ENCODE measurements at regions not wholly inside any gene's neighbourhood (a gene's known extent, or its start where the extent isn't known, plus 50 kb on each side); places are given as distances from the start of the nearest gene placed in this dataset.
A peak's percentile ranks its signal among the peaks of the same experiment; 100 is the strongest.

- Histone ChIP-seq H3K36me3 (ENCODE audit: control insufficient read depth, insufficient read depth, low read length) (no peaks in the 10 kb centered on the region), H3K27me3 (ENCODE audit: control insufficient read depth, insufficient read depth, low read length) (no peaks in the 10 kb centered on the region), H3K4me3 (ENCODE audit: low read depth, low read length) (no peak overlapping the region)
- no peak for DNase-seq (ENCODE audit: low read depth)
- no peak for TF ChIP-seq CTCF (IDR thresholded peaks at IDR 0.05; ENCODE audit: insufficient read depth, low read length, severe bottlenecking)
- FAIRE-seq = no peak
Measured at GRCh38 chr2:611519-611918, 65.7 kb downstream of the TMEM18 start.

GRCh38 chr2:610491-610890 lies 66.7 kb downstream of the TMEM18 start:
- DNase-seq (ENCODE audit: low read depth) (no peak), FAIRE-seq (no peak)
- Histone ChIP-seq H3K36me3 (ENCODE audit: control insufficient read depth, insufficient read depth, low read length) (no peaks in the 10 kb centered on the region), H3K4me3 (ENCODE audit: low read depth, low read length) (no peak overlapping the region), H3K27me3 (ENCODE audit: control insufficient read depth, insufficient read depth, low read length) (no peaks in the 10 kb centered on the region)
- TF ChIP-seq CTCF (IDR thresholded peaks at IDR 0.05; ENCODE audit: insufficient read depth, low read length, severe bottlenecking) = no peak

- FAIRE-seq (no peak), DNase-seq (ENCODE audit: low read depth) (no peak)
- Histone ChIP-seq H3K36me3 (ENCODE audit: control insufficient read depth, insufficient read depth, low read length) (no peaks in the 10 kb centered on the region), H3K4me3 (ENCODE audit: low read depth, low read length) (no peak overlapping the region), H3K27me3 (ENCODE audit: control insufficient read depth, insufficient read depth, low read length) (no peaks in the 10 kb centered on the region)
- no peak for TF ChIP-seq CTCF (IDR thresholded peaks at IDR 0.05; ENCODE audit: insufficient read depth, low read length, severe bottlenecking)
Measured at GRCh38 chr2:609881-610280, 67.3 kb downstream of the TMEM18 start.

GRCh38 chr2:609449-609848 lies 67.8 kb downstream of the TMEM18 start:
- FAIRE-seq = no peak
- TF ChIP-seq CTCF (IDR thresholded peaks at IDR 0.05; ENCODE audit: insufficient read depth, low read length, severe bottlenecking) = no peak
- no peak for DNase-seq (ENCODE audit: low read depth)
- Histone ChIP-seq H3K4me3 (ENCODE audit: low read depth, low read length) (no peak overlapping the region), H3K27me3 (ENCODE audit: control insufficient read depth, insufficient read depth, low read length) (no peaks in the 10 kb centered on the region), H3K36me3 (ENCODE audit: control insufficient read depth, insufficient read depth, low read length) (no peaks in the 10 kb centered on the region)

GRCh38 chr2:608711-609110 lies 68.5 kb downstream of the TMEM18 start:
- Histone ChIP-seq H3K27me3 (ENCODE audit: control insufficient read depth, insufficient read depth, low read length) (no peaks in the 10 kb centered on the region), H3K36me3 (ENCODE audit: control insufficient read depth, insufficient read depth, low read length) (no peaks in the 10 kb centered on the region), H3K4me3 (ENCODE audit: low read depth, low read length) (no peak overlapping the region)
- FAIRE-seq (peak; percentile 13), DNase-seq (ENCODE audit: low read depth) (no peak)
- TF ChIP-seq CTCF (IDR thresholded peaks at IDR 0.05; ENCODE audit: insufficient read depth, low read length, severe bottlenecking) = no peak

GRCh38 chr2:608297-608696 lies 68.9 kb downstream of the TMEM18 start:
- TF ChIP-seq CTCF (IDR thresholded peaks at IDR 0.05; ENCODE audit: insufficient read depth, low read length, severe bottlenecking) = no peak
- FAIRE-seq = no peak
- Histone ChIP-seq H3K4me3 (ENCODE audit: low read depth, low read length) (no peak overlapping the region), H3K27me3 (ENCODE audit: control insufficient read depth, insufficient read depth, low read length) (no peaks in the 10 kb centered on the region), H3K36me3 (ENCODE audit: control insufficient read depth, insufficient read depth, low read length) (no peaks in the 10 kb centered on the region)
- DNase-seq (ENCODE audit: low read depth) = no peak
